ENCODE measurements at regions not wholly inside any gene's neighbourhood (a gene's known extent, or its start where the extent isn't known, plus 50 kb on each side); places are given as distances from the start of the nearest gene placed in this dataset.

- DNase-seq: no peak
Observed at GRCh38 chr4:97370568-97370967, 772.7 kb downstream of the STPG2 start.

More at GRCh38 chr4:97370568-97370967, 772.7 kb downstream of the STPG2 start:
- Histone ChIP-seq H4K91ac (ENCODE audit: insufficient read depth, low read depth, low read length) (no peak overlapping the region), H2BK15ac (ENCODE audit: low read depth, low read length) (no peak overlapping the region), H4K8ac (ENCODE audit: low read depth in 2 of 2, low read length in 2 of 2) (no peak overlapping the region), H3K4me2 (ENCODE audit: low read depth, low read length) (no peak overlapping the region), H2BK20ac (ENCODE audit: low read depth, low read length) (no peak overlapping the region), H3K56ac (ENCODE audit: extremely low read depth, insufficient read depth, low read length) (no peak overlapping the region), H2AFZ (replicated peaks; ENCODE audit: low read length, poor library complexity) (no peak overlapping the region), H4K20me1 (ENCODE audit: insufficient read depth, low read length) (no peaks in the 10 kb centered on the region), H2BK5ac (ENCODE audit: low read depth, low read length, poor library complexity, severe bottlenecking) (no peak overlapping the region), H2AK9ac (replicated peaks; ENCODE audit: low read depth, low read length, poor library complexity) (no peak overlapping the region), H3K9ac (ENCODE audit: low read depth, low read length) (no peak overlapping the region), H3K27ac (ENCODE audit: insufficient read depth, low read length) (no peak overlapping the region), H3K9me3 (ENCODE audit: control insufficient read depth, insufficient read depth, low read length) (peaks cover 7% of the 10 kb centered on the region), H2AK5ac (ENCODE audit: low read depth, low read length) (no peak overlapping the region), H2BK120ac (ENCODE audit: low read depth, low read length) (no peak overlapping the region), H3K4me1 (ENCODE audit: control insufficient read depth, insufficient read depth, low read length) (no peaks in the 10 kb centered on the region), H3K4me3 (ENCODE audit: insufficient read depth, low read depth, low read length) (no peak overlapping the region), H3K79me1 (ENCODE audit: low read depth in 1 of 2, low read length in 2 of 2) (no peaks in the 10 kb centered on the region), H3K9me1 (ENCODE audit: insufficient read depth, low read length) (no peaks in the 10 kb centered on the region), H3K4ac (ENCODE audit: low read depth, low read length) (no peak overlapping the region), H3K36me3 (ENCODE audit: control insufficient read depth, insufficient read depth, low read length) (no peaks in the 10 kb centered on the region), H3K14ac (replicated peaks; ENCODE audit: low read depth, low read length) (no peak overlapping the region), H3K18ac (ENCODE audit: low read depth, low read length) (no peak overlapping the region), H3K23ac (ENCODE audit: low read depth, low read length) (no peak overlapping the region), H4K5ac (ENCODE audit: low read depth, low read length) (no peak overlapping the region), H3K27me3 (ENCODE audit: control insufficient read depth, insufficient read depth, low read length) (no peaks in the 10 kb centered on the region)
- TF ChIP-seq RFX5 (IDR thresholded peaks at IDR 0.05; ENCODE audit: low read depth, low read length) (no peak), SMC3 (IDR thresholded peaks at IDR 0.05; ENCODE audit: low read depth, low read length) (no peak), FOS (IDR thresholded peaks at IDR 0.05; ENCODE audit: low read depth, low read length) (no peak), POLR2A (IDR thresholded peaks at IDR 0.05; ENCODE audit: low read depth, low read length) (no peak), CEBPB (IDR thresholded peaks at IDR 0.05; ENCODE audit: low read depth, low read length) (no peak), MAFK (IDR thresholded peaks at IDR 0.05; ENCODE audit: low read depth, low read length) (no peak), MXI1 (IDR thresholded peaks at IDR 0.05; ENCODE audit: borderline replicate concordance, low read depth, low read length) (no peak), BHLHE40 (IDR thresholded peaks at IDR 0.05; ENCODE audit: low read depth, low read length) (no peak), RAD21 (IDR thresholded peaks at IDR 0.05; ENCODE audit: low read length) (no peak), RCOR1 (IDR thresholded peaks at IDR 0.05; ENCODE audit: insufficient replicate concordance, low read length) (no peak), MAZ (IDR thresholded peaks at IDR 0.05; ENCODE audit: borderline replicate concordance, low read depth, low read length) (no peak)
- TF ChIP-seq, protein P1, sequence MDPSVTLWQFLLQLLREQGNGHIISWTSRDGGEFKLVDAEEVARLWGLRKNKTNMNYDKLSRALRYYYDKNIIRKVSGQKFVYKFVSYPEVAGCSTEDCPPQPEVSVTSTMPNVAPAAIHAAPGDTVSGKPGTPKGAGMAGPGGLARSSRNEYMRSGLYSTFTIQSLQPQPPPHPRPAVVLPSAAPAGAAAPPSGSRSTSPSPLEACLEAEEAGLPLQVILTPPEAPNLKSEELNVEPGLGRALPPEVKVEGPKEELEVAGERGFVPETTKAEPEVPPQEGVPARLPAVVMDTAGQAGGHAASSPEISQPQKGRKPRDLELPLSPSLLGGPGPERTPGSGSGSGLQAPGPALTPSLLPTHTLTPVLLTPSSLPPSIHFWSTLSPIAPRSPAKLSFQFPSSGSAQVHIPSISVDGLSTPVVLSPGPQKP (IDR thresholded peaks at IDR 0.05; ENCODE audit: borderline replicate concordance, low read depth, low read length): no peak
- TF ChIP-seq, protein P2, sequence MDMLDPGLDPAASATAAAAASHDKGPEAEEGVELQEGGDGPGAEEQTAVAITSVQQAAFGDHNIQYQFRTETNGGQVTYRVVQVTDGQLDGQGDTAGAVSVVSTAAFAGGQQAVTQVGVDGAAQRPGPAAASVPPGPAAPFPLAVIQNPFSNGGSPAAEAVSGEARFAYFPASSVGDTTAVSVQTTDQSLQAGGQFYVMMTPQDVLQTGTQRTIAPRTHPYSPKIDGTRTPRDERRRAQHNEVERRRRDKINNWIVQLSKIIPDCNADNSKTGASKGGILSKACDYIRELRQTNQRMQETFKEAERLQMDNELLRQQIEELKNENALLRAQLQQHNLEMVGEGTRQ (IDR thresholded peaks at IDR 0.05; ENCODE audit: low read depth, low read length): no peak
- BruUV-seq (replicated peaks): no TSS peak
- no peak for ATAC-seq (ENCODE audit: low read depth)
- intact Hi-C loops (cut with micrococcal nuclease): no loop called here
- dilution Hi-C loops (cut with HindIII; ENCODE audit: low sequenced_read_pairs, unreplicated experiment): no loop called here
- in situ Hi-C loops (cut with MboI; ENCODE audit: low sequenced_read_pairs): no loop called here
- no CpG with 5 or more reads among the region's 3 CpGs for WGBS, 2 experiments (ENCODE audit: extremely low coverage in 2 of 2, insufficient read length in 1 of 2)
- ChIA-PET POLR2A (ENCODE audit: unreplicated experiment) (no interaction called here), CTCF (no interaction called here)
